ENCODE measurements at regions not wholly inside any gene's neighbourhood (a gene's known extent, or its start where the extent isn't known, plus 50 kb on each side); places are given as distances from the start of the nearest gene placed in this dataset.

DNA sequence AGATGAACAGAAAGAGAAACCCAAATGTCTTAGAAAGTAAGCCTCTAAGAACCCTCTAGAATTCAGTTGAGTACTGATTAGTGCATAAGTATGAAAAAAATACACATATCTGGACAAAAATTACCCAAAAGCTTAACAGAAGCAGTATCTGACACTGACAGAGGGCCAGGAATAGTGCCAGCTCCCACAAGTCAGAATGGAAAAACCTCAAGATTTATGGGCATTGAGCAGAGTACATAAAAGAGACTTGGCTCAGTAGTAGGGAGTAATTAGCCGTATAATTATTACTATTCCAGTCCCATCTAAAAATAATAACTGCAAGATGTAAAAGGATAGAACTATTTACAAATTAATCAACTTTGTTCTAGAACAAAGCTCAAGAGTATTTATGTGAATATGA, 834.5 kb downstream of the FAM181B start:
- Histone ChIP-seq H4K8ac (replicated peaks; ENCODE audit: insufficient read length, low read depth, low read length) (no peak overlapping the region), H3K14ac (ENCODE audit: insufficient read depth, low read length) (no peak overlapping the region), H4K20me1 (ENCODE audit: control insufficient read depth, insufficient read depth, insufficient read length) (no peaks in the 10 kb centered on the region), H3K56ac (ENCODE audit: insufficient read length, low read depth, low read length) (no peak overlapping the region), H3K4me2 (ENCODE audit: insufficient read depth, insufficient read length, low read length) (no peak overlapping the region), H3K23me2 (ENCODE audit: insufficient read length, low read depth, low read length, poor library complexity, severe bottlenecking) (no peaks in the 10 kb centered on the region), H3K27me3 (ENCODE audit: insufficient read depth, low read length) (no peaks in the 10 kb centered on the region), H2BK15ac (ENCODE audit: low read depth, low read length) (no peak overlapping the region), H3K9me3 (ENCODE audit: control insufficient read depth, low read depth, low read length) (no peaks in the 10 kb centered on the region), H2BK120ac (ENCODE audit: low read depth, low read length, poor library complexity, severe bottlenecking) (no peak overlapping the region), H2BK20ac (ENCODE audit: low read depth, low read length, poor library complexity, severe bottlenecking) (no peak overlapping the region), H4K5ac (ENCODE audit: insufficient read length, low read depth, low read length) (no peak overlapping the region), H3T11ph (ENCODE audit: low read length) (no peak overlapping the region), H3K4ac (ENCODE audit: low read depth, low read length) (no peak overlapping the region), H3K79me2 (ENCODE audit: insufficient read depth, low read length) (no peaks in the 10 kb centered on the region), H2AFZ (ENCODE audit: low read length) (no peak overlapping the region), H3K18ac (ENCODE audit: insufficient read length, low read depth, low read length) (no peak overlapping the region), H2AK5ac (ENCODE audit: insufficient read length, low read length) (no peak overlapping the region), H3K4me1 (ENCODE audit: insufficient read depth, low read length) (no peaks in the 10 kb centered on the region), H3K9ac (ENCODE audit: extremely low read depth, insufficient read length, low read length) (no peak overlapping the region), H4K91ac (ENCODE audit: insufficient read length, low read depth, low read length) (no peak overlapping the region), H3K79me1 (ENCODE audit: insufficient read depth, low read depth, low read length, poor library complexity, severe bottlenecking) (no peaks in the 10 kb centered on the region), H2BK5ac (ENCODE audit: insufficient read length, low read length) (no peak overlapping the region), H3K27ac (ENCODE audit: insufficient read length, low read depth, low read length) (no peak overlapping the region), H3K23ac (ENCODE audit: insufficient read length, low read depth, low read length) (no peak overlapping the region), H2BK12ac (ENCODE audit: insufficient read length, low read depth, low read length) (no peak overlapping the region)
- Mint-ChIP-seq H3K36me3 (ENCODE audit: insufficient read depth in 1 of 3, low read depth in 3 of 3) (peaks cover 0 to 5% (median 0%) of the 10 kb centered on the region in 3 experiments; a peak in 1 of 7 replicates), H3K4me3 (no peak overlapping the region), H3K27me3 (ENCODE audit: low read depth) (peaks cover 3% of the 10 kb centered on the region), H3K4me1 (no peaks in the 10 kb centered on the region), H3K27ac (no peak overlapping the region), H3K9me3 (peaks cover 3 to 10% of the 10 kb centered on the region in 2 experiments; a peak in 2 of 5 replicates)
- TF ChIP-seq, protein P1, sequence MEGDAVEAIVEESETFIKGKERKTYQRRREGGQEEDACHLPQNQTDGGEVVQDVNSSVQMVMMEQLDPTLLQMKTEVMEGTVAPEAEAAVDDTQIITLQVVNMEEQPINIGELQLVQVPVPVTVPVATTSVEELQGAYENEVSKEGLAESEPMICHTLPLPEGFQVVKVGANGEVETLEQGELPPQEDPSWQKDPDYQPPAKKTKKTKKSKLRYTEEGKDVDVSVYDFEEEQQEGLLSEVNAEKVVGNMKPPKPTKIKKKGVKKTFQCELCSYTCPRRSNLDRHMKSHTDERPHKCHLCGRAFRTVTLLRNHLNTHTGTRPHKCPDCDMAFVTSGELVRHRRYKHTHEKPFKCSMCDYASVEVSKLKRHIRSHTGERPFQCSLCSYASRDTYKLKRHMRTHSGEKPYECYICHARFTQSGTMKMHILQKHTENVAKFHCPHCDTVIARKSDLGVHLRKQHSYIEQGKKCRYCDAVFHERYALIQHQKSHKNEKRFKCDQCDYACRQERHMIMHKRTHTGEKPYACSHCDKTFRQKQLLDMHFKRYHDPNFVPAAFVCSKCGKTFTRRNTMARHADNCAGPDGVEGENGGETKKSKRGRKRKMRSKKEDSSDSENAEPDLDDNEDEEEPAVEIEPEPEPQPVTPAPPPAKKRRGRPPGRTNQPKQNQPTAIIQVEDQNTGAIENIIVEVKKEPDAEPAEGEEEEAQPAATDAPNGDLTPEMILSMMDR (conservative IDR thresholded peaks at IDR 0.05) = no peak
- no CpG with 5 or more reads among the region's 1 CpG for WGBS (ENCODE audit: extremely low coverage, insufficient read length, low lambda C conversion rate)
- DNase-seq = no peak

Measured in H9 (cell line).